Central memory CD8-positive, alpha-beta T cell (primary cell): ENCODE measurements at regions not wholly inside any gene's neighbourhood (a gene's known extent, or its start where the extent isn't known, plus 50 kb on each side); places are given as distances from the start of the nearest gene placed in this dataset.

Experiments used
- ATAC-seq: fragments of 150-1000 bp; cut with Tn5 transposase; replicated peaks from 2 replicates; pipeline ENCODE4 v1.10.0; 2022; ENCODE audit warnings: mild to moderate bottlenecking, moderate FRiP score, moderate number of reproducible peaks; ENCODE audit not compliant: poor library complexity, severe bottlenecking; ENCODE audit errors: extremely low read depth
- DNase-seq, 2 donors: peaks; one replicate each; pipeline ENCODE4 v3.0.0; 2021; ENCODE audit warnings: low spot score in 2 of 2
- H3K27ac Mint-ChIP-seq: one replicate; pipeline ENCODE4 v1.8.0; 2022; ENCODE audit warnings: low read depth, mild to moderate bottlenecking, moderate library complexity, mixed read lengths
- H3K27me3 Mint-ChIP-seq: one replicate; pipeline ENCODE4 v1.8.0; 2022; ENCODE audit warnings: mixed read lengths
- H3K36me3 Mint-ChIP-seq: one replicate; pipeline ENCODE4 v1.8.0; 2022; ENCODE audit warnings: mild to moderate bottlenecking, moderate library complexity, mixed read lengths; ENCODE audit not compliant: insufficient read depth
- H3K4me1 Mint-ChIP-seq: one replicate; pipeline ENCODE4 v1.8.0; 2022; ENCODE audit warnings: mixed read lengths
- H3K4me3 Mint-ChIP-seq: one replicate; pipeline ENCODE4 v1.8.0; 2022; ENCODE audit warnings: mild to moderate bottlenecking, moderate library complexity, mixed read lengths
- H3K9me3 Mint-ChIP-seq: one replicate; pipeline ENCODE4 v1.8.0; 2022; ENCODE audit warnings: mixed read lengths

DNA sequence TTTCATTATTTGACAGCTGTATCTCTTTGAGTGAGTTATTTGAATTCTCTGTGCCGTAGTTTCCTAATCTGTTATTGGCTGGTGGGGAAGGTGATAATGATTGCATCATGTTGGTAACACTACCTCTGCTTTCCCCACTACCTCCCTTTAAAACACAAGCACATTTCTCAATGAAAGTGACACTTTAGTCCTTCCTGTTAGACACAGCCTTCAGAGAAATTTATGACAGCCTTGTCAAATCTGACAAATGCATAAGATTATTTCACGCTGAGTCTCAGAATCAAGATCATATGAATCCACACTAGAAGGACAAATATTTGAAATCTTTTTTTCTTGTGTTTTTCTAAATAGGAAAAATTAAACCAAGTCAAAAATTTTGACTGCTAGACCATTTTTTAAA lies 896.1 kb downstream of the CENPC start:
- no peaks in the 10 kb centered on the region for H3K9me3 Mint-ChIP-seq
- H3K36me3 Mint-ChIP-seq = no peaks in the 10 kb centered on the region
- DNase-seq (no peak), ATAC-seq (no peak)
- H3K4me3 Mint-ChIP-seq = no peak overlapping the region
- H3K27ac Mint-ChIP-seq = no peak overlapping the region
- no peaks in the 10 kb centered on the region for H3K27me3 Mint-ChIP-seq
- no peaks in the 10 kb centered on the region for H3K4me1 Mint-ChIP-seq

DNA sequence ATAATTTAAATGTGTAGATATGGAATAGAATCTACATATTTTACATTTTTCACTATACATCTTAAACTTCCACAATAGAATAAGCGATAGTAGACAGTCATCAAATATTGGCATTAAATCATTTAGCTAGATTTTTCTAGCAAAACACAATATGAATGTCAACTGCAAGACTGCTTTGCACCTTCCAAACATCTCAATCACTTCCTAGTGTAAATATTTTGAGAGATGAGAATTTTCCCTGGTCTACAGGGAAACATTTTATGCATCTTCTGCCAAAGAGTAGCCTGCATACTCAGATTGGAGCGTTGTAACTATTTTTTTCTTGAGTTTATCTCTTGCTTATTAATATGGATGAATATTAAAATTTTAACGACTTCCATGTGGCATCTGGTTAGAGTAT lies 897.4 kb downstream of the CENPC start:
- ATAC-seq (no peak), DNase-seq (no peak)
- H3K36me3 Mint-ChIP-seq = no peaks in the 10 kb centered on the region
- H3K27ac Mint-ChIP-seq = no peak overlapping the region
- no peak overlapping the region for H3K4me3 Mint-ChIP-seq
- H3K4me1 Mint-ChIP-seq = no peaks in the 10 kb centered on the region
- H3K9me3 Mint-ChIP-seq = no peaks in the 10 kb centered on the region
- no peaks in the 10 kb centered on the region for H3K27me3 Mint-ChIP-seq

DNA sequence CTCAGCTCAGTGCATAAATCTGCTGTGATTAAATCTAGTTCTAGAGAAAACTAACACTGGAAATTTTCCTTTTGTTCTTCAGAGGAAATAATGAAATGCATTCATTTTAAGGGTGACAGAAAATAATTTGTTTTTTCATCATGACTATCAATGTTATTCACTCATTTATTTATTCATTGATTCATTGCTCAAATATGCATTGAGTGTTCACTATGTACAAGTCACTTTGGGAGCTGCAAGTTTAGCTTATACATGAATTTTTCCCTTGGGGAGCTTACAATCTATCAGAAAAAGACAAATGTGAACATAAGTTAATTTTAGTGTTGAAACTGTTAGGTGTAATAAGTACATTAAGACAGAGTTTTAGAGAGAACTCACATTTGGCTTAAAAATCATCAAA lies 897.8 kb downstream of the CENPC start:
- no peaks in the 10 kb centered on the region for H3K36me3 Mint-ChIP-seq
- no peak for DNase-seq
- no peaks in the 10 kb centered on the region for H3K9me3 Mint-ChIP-seq
- ATAC-seq = no peak
- H3K27ac Mint-ChIP-seq = no peak overlapping the region
- H3K4me1 Mint-ChIP-seq = no peaks in the 10 kb centered on the region
- no peaks in the 10 kb centered on the region for H3K27me3 Mint-ChIP-seq
- H3K4me3 Mint-ChIP-seq = no peak overlapping the region

DNA sequence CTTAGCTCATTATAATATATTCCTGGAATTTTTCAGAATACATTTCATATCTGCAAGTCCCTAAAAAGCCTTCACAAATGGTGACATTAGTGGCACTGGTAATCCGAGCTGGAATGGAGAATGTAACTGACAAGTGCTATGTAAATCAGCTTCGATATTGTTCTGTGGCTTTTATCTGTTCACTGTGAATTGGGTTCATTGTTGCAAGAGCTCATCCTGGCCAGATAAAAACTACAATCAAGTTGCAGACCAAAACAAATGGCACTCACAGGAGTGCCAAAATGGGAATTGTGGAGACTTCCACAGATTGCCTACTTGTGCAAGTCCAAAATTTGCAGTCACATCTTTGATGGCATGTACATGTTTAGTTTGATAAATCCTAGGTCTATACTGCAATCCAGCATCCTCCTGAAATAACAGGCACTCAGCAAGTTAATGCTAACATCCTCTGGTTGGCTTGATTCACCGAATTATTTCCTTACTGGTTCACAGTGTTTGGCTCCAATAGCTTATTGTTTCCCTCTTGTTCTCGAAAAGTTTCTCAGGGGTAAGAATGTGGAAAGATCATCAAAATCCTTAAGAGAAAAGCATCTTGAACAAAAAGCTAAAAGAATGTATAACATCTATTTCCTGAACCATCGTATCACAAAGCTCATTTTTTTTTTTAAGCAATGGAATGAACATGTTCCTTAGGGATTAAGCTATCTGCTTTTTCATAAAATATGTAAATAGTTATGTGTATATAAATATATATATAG lies 904.9 kb downstream of the CENPC start:
- Mint-ChIP-seq H3K27ac (no peak overlapping the region), H3K36me3 (no peaks in the 10 kb centered on the region)
- no peak for ATAC-seq

DNA sequence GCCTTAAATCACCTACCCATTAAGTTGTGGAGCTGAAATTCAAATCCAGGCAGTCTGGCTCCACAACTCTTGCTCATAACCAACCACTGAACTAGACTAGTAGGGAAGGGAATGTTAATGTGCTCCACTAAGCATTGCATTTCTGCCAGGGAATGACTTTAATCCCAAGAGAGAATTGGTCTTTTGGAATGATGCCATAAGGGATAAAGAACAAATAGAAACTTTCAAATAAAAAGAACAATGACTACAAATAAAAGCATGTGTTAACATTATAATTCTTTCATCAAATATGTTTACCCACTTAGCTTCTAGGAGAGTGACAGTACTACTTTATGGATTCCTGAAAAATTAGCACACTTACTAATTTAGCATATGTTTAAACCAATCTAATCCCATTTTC lies 905.9 kb downstream of the CENPC start:
- ATAC-seq (no peak), DNase-seq (no peak)
- no peaks in the 10 kb centered on the region for H3K4me1 Mint-ChIP-seq
- peaks cover 7% of the 10 kb centered on the region for H3K9me3 Mint-ChIP-seq
- no peak overlapping the region for H3K27ac Mint-ChIP-seq
- no peak overlapping the region for H3K4me3 Mint-ChIP-seq
- H3K27me3 Mint-ChIP-seq = no peaks in the 10 kb centered on the region
- H3K36me3 Mint-ChIP-seq = no peaks in the 10 kb centered on the region

More for the DNA sequence above, 904.9 kb downstream of the CENPC start:
- H3K27me3 Mint-ChIP-seq = no peaks in the 10 kb centered on the region
- DNase-seq = no peak
- no peak overlapping the region for H3K4me3 Mint-ChIP-seq
- H3K9me3 Mint-ChIP-seq = peaks cover 1% of the 10 kb centered on the region
- H3K4me1 Mint-ChIP-seq = no peaks in the 10 kb centered on the region

DNA sequence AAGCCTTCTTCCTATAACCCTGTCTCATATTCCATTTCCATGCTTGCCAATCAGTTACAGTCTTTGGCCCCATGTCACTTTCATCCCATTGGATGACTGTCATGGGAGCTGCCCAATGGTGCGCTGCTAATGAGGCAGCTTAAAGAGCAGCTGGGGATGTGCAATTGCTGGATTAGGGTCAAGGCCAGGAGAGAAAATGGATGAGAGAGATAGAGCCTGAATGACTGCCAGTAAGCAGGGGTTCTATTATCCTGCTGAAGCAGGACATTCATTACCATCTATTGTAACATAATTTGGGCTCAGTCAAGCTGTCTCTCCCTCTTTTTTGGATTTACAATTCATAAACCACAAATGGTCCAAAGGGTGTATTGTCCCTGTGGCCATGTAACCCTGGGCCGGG lies 909.0 kb downstream of the CENPC start:
- no peaks in the 10 kb centered on the region for H3K36me3 Mint-ChIP-seq
- no peak for ATAC-seq
- no peak overlapping the region for H3K27ac Mint-ChIP-seq
- H3K9me3 Mint-ChIP-seq = peaks cover 7% of the 10 kb centered on the region
- H3K4me3 Mint-ChIP-seq = no peak overlapping the region
- no peak for DNase-seq
- H3K27me3 Mint-ChIP-seq = no peaks in the 10 kb centered on the region
- no peaks in the 10 kb centered on the region for H3K4me1 Mint-ChIP-seq

DNA sequence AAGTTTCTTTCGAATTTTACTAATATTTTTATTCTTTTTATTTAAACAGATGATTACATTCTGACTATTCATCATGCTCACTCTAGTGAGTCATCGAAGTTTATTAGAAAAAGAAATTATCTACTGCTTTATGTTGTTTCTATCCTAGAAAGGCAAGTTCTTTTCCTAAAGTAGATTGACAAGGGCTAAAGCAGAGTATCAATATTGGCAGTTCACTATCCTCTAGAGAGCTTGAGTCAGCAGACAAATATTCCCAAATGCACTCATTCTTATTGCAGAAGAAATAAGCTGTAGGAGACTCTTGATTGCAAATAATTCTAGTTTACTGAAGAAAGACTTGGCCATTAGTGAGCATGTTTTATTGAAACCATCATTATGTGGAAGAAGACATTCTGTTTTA lies 911.8 kb downstream of the CENPC start:
- Mint-ChIP-seq H3K27ac (no peak overlapping the region), H3K4me1 (no peaks in the 10 kb centered on the region)
- DNase-seq = no peak

DNA sequence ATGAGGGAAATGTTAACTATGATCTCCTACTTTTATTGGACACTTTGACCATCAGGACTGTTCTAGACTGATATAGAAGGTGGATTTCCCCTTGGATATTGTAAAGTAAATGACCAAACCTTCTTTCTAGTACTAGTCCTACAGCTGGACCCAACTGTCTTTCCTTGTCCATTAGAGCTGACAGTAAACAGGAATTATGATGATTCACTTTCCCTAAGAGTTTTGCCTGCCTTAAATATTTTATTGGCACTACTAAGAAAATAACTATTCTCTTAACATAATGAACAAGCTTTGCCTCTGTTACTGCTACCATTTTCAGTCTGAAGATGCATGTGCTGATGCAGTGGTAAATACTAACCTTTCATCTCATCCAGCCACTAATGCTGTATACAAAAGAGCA lies 915.4 kb downstream of the CENPC start:
- Mint-ChIP-seq H3K27me3 (no peaks in the 10 kb centered on the region), H3K4me1 (no peaks in the 10 kb centered on the region), H3K9me3 (peaks cover 1% of the 10 kb centered on the region), H3K4me3 (no peak overlapping the region), H3K27ac (no peak overlapping the region), H3K36me3 (no peaks in the 10 kb centered on the region)
- DNase-seq (no peak), ATAC-seq (no peak)

More for the DNA sequence above, 911.8 kb downstream of the CENPC start:
- H3K9me3 Mint-ChIP-seq = peaks cover 7% of the 10 kb centered on the region
- no peak for ATAC-seq
- H3K27me3 Mint-ChIP-seq = no peaks in the 10 kb centered on the region
- no peak overlapping the region for H3K4me3 Mint-ChIP-seq
- no peaks in the 10 kb centered on the region for H3K36me3 Mint-ChIP-seq

DNA sequence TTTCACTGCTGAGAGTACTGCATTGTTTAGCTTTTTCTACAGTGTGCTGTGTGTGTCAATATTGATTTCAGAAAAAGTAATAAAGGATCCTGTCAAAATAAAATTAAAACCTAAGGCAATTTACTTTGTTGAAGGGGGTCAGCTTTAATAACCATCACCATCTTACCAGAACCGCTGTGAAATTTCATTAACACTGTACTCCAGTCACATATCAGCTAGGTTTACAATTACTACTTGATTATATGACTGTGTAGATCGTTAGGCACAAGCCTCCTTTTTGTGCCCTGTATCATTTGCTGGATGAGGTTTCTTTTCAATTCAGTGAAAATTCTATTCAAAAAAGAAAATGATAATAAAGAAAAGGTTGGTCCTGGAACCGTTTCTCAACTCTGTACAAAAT lies 917.2 kb downstream of the CENPC start:
- Mint-ChIP-seq H3K9me3 (peaks cover 6% of the 10 kb centered on the region), H3K36me3 (no peaks in the 10 kb centered on the region), H3K4me3 (no peak overlapping the region), H3K27ac (no peak overlapping the region), H3K4me1 (no peaks in the 10 kb centered on the region), H3K27me3 (no peaks in the 10 kb centered on the region)
- DNase-seq (no peak), ATAC-seq (no peak)

DNA sequence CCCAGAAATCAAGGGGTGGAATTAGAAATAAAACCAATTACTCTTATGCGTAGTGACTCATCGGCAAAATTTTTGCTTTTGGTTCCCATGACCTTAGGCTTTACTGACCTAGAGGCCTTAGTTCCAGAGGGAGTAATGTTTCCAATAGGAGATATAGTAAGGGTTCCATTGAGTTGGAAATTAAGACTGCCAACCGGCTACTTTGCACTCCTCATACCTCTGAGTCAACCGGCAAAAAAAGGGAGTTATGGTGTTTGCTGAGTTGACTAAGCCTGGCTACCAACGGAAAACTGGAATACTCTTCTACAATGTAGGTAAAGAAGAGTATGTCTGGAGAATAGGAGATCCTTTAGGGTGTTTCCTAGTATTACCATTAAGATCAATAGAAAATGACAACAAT lies 919.8 kb downstream of the CENPC start:
- ATAC-seq = no peak
- no peak for DNase-seq
- Mint-ChIP-seq H3K4me3 (no peak overlapping the region), H3K36me3 (no peaks in the 10 kb centered on the region), H3K4me1 (no peaks in the 10 kb centered on the region), H3K27ac (no peak overlapping the region), H3K9me3 (peaks cover 6% of the 10 kb centered on the region), H3K27me3 (no peaks in the 10 kb centered on the region)

DNA sequence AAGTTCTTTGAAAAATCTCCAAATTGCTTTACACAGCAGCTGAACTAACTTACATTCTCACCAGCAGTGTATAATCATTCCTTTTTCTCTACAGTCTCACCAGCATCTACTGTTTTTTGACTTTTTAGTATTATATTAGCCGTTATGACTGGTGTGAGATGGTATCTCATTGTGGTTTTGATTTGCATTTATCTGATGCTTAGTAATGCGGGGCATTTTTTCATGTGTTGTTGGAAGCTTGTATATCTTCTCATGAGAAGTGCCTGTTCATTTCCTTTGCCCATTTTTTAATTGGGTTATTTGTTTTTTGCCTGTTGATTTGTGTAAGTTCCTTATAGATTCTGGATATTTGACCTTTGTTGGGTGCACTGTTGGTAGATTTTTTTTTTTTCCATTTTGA lies 931.7 kb downstream of the CENPC start:
- ATAC-seq (no peak), DNase-seq (no peak)
- Mint-ChIP-seq H3K9me3 (peaks cover 22% of the 10 kb centered on the region), H3K4me1 (no peaks in the 10 kb centered on the region), H3K4me3 (no peak overlapping the region), H3K36me3 (no peaks in the 10 kb centered on the region), H3K27me3 (no peaks in the 10 kb centered on the region), H3K27ac (no peak overlapping the region)

DNA sequence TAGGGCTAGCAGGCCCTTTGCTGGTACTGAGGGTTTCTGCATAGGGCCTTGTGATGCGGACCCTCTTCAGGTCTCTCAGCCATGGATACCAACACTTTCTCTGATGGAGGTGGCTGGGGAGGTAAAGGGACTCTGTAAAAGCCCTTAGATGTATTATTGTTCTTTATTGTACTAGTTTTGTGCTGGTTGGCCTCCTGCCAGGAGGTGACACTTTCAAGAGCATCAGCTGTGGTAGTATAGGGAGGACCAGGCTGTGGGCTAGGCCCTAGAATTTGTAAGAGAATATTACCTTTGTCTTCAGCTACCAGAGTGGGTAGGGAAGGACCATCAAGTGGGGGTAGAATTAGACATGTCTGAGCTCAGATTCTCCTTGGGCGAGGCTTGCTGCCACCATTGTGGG lies 936.3 kb downstream of the CENPC start:
- Mint-ChIP-seq H3K36me3 (no peaks in the 10 kb centered on the region), H3K27ac (no peak overlapping the region)
- no peak for ATAC-seq

DNA sequence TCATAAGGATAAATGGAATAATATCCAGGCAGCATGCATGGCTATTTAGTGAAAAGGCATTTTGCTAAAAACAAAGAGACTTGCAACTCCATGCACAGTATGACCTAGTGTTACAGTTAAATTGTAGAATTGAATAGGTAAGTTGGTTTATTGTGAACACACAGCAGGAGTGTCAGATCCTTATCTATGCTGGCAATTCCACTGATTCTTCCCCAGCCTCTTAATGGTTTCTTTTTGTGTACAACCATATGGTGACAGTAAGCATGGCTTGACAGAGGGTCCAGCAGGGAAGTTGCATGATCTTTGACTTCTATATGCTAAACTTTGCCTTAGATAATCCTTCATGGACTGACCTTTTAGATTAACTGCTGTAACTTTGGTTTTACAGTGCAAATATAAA lies 936.6 kb upstream of the EPHA5 start:
- Mint-ChIP-seq H3K27ac (no peak overlapping the region), H3K27me3 (no peaks in the 10 kb centered on the region), H3K9me3 (peaks cover 17% of the 10 kb centered on the region), H3K4me3 (no peak overlapping the region), H3K4me1 (no peaks in the 10 kb centered on the region), H3K36me3 (no peaks in the 10 kb centered on the region)
- ATAC-seq = no peak
- DNase-seq = no peak

More for the DNA sequence above, 936.3 kb downstream of the CENPC start:
- H3K4me1 Mint-ChIP-seq = no peaks in the 10 kb centered on the region
- no peak overlapping the region for H3K4me3 Mint-ChIP-seq
- peaks cover 16% of the 10 kb centered on the region for H3K9me3 Mint-ChIP-seq
- H3K27me3 Mint-ChIP-seq = no peaks in the 10 kb centered on the region
- no peak for DNase-seq
